ENCODE measurements at regions not wholly inside any gene's neighbourhood (a gene's known extent, or its start where the extent isn't known, plus 50 kb on each side); places are given as distances from the start of the nearest gene placed in this dataset.
A peak's percentile ranks its signal among the peaks of the same experiment; 100 is the strongest.

- no peak overlapping the region for H3K27ac ChIP-seq
These were observed 671.9 kb downstream of the SUCLG1 start for GRCh38 chr2:83787189-83787588.

GRCh38 chr2:83786140-83786539 lies 672.9 kb downstream of the SUCLG1 start:
- no peak overlapping the region for H3K27ac ChIP-seq
- TF ChIP-seq CTCF (conservative IDR thresholded peaks at IDR 0.05) = no peak

More at GRCh38 chr2:83787189-83787588, 671.9 kb downstream of the SUCLG1 start:
- no peak for TF ChIP-seq CTCF (conservative IDR thresholded peaks at IDR 0.05)

GRCh38 chr2:83784947-83785346 lies 674.1 kb downstream of the SUCLG1 start:
- H3K27ac ChIP-seq = no peak overlapping the region
- no peak for TF ChIP-seq CTCF (conservative IDR thresholded peaks at IDR 0.05)

- TF ChIP-seq CTCF (conservative IDR thresholded peaks at IDR 0.05) = no peak
- H3K27ac ChIP-seq = no peak overlapping the region
These were observed 674.8 kb downstream of the SUCLG1 start for GRCh38 chr2:83784315-83784714.

- TF ChIP-seq CTCF (conservative IDR thresholded peaks at IDR 0.05) = peak; percentile 48
- no peak overlapping the region for H3K27ac ChIP-seq
These were observed 677.0 kb downstream of the SUCLG1 start for GRCh38 chr2:83782122-83782521.

GRCh38 chr2:83764447-83765005 lies 694.6 kb downstream of the SUCLG1 start:
- no peak for TF ChIP-seq CTCF (conservative IDR thresholded peaks at IDR 0.05)
- no peak overlapping the region for H3K27ac ChIP-seq

GRCh38 chr2:83757329-83757728 lies 701.8 kb downstream of the SUCLG1 start:
- no peak for TF ChIP-seq CTCF (conservative IDR thresholded peaks at IDR 0.05)
- H3K27ac ChIP-seq = no peak overlapping the region

Measured in VCaP (cell line).